Hepatocyte (in vitro differentiated cells): ENCODE measurements at regions not wholly inside any gene's neighbourhood (a gene's known extent, or its start where the extent isn't known, plus 50 kb on each side); places are given as distances from the start of the nearest gene placed in this dataset.

Source experiments
- DNase-seq: peaks from one replicate; pipeline ENCODE4 v3.0.0-alpha.2; 2016; ENCODE audit warnings: low spot score
- H2AFZ ChIP-seq: fragments of 200-600 bp; sonication (generic); 2 replicates; pipeline ENCODE4 v1.6.0; 2016; ENCODE audit warnings: antibody characterized with exemption, mild to moderate bottlenecking
- H3K27ac ChIP-seq: fragments of 200-600 bp; sonication (generic); 2 replicates; pipeline ENCODE4 v1.5.1; 2016; ENCODE audit warnings: mild to moderate bottlenecking
- H3K27me3 ChIP-seq: fragments of 200-600 bp; sonication (generic); 2 replicates; pipeline ENCODE4 v1.6.1; 2016
- H3K36me3 ChIP-seq: fragments of 200-600 bp; sonication (generic); replicated peaks from 2 replicates; pipeline ENCODE4 v1.5.1; 2016; ENCODE audit warnings: low read depth; ENCODE audit not compliant: insufficient read depth
- H3K4me1 ChIP-seq: fragments of 200-600 bp; sonication (generic); 2 replicates; pipeline ENCODE4 v1.5.1; 2016; ENCODE audit warnings: mild to moderate bottlenecking, moderate library complexity; ENCODE audit not compliant: insufficient read depth
- H3K4me2 ChIP-seq: fragments of 200-600 bp; sonication (generic); 2 replicates; pipeline ENCODE4 v1.6.0; 2016
- H3K4me3 ChIP-seq: fragments of 200-600 bp; sonication (generic); 2 replicates; pipeline ENCODE4 v1.5.1; 2016; ENCODE audit warnings: mild to moderate bottlenecking
- H3K79me2 ChIP-seq: fragments of 200-600 bp; sonication (generic); 2 replicates; pipeline ENCODE4 v1.6.0; 2017; ENCODE audit warnings: mild to moderate bottlenecking
- H3K9me2 ChIP-seq: fragments of 200-600 bp; sonication (generic); replicated peaks from 2 replicates; pipeline ENCODE4 v1.6.0; 2017; ENCODE audit warnings: mild to moderate bottlenecking; ENCODE audit not compliant: insufficient read depth
- H3K9me3 ChIP-seq: fragments of 200-600 bp; sonication (generic); 2 replicates; pipeline ENCODE4 v1.5.1; 2016; ENCODE audit warnings: low read depth, mild to moderate bottlenecking
- H4K20me1 ChIP-seq: fragments of 200-600 bp; sonication (generic); 2 replicates; pipeline ENCODE4 v1.6.0; 2016; ENCODE audit warnings: mild to moderate bottlenecking; ENCODE audit not compliant: insufficient read depth, poor library complexity, severe bottlenecking
- EZH2 ChIP-seq: fragments of 200-600 bp; sonication (generic); IDR thresholded peaks from 2 replicates; pipeline ENCODE4 v1.6.1; 2016; ENCODE audit warnings: antibody characterized with exemption, mild to moderate bottlenecking, borderline replicate concordance
- EZH2phosphoT487 ChIP-seq: fragments of 200-600 bp; sonication (generic); IDR thresholded peaks from one replicate; pipeline ENCODE4 v1.6.1; 2018; ENCODE audit warnings: antibody characterized with exemption, mild to moderate bottlenecking, low read depth, moderate library complexity; ENCODE audit not compliant: unreplicated experiment, severe bottlenecking
- WGBS: methylation state at CpG from one replicate; pipeline ENCODE4 v1.1.6; 2016; ENCODE audit warnings: low lambda C conversion rate; ENCODE audit errors: missing lambda C conversion rate; 5-methylcytosine and 5-hydroxymethylcytosine counted together
- TF ChIP-seq, protein P1 (sequence below): fragments of 200-600 bp; sonication (generic); IDR thresholded peaks from 2 replicates; pipeline ENCODE4 v1.5.1; 2016; ENCODE audit warnings: antibody characterized with exemption, mild to moderate bottlenecking; ENCODE audit not compliant: poor library complexity

- TF ChIP-seq EZH2 (no peak), EZH2phosphoT487 (no peak)
- no peaks in the 10 kb centered on the region for H3K9me2 ChIP-seq
- no peaks in the 10 kb centered on the region for H3K36me3 ChIP-seq
- no peaks in the 10 kb centered on the region for H4K20me1 ChIP-seq
- H3K27ac ChIP-seq, result no peak overlapping the region
- H3K9me3 ChIP-seq, result no peaks in the 10 kb centered on the region
- H3K79me2 ChIP-seq, result no peaks in the 10 kb centered on the region
- no peak for DNase-seq
- no peak overlapping the region for H2AFZ ChIP-seq
- H3K27me3 ChIP-seq, result no peaks in the 10 kb centered on the region
- no peak overlapping the region for H3K4me2 ChIP-seq
- no peak overlapping the region for H3K4me3 ChIP-seq
- H3K4me1 ChIP-seq, result no peaks in the 10 kb centered on the region
Observed at GRCh38 chr20:42005211-42005610, 387.0 kb upstream of the CHD6 start.

DNA sequence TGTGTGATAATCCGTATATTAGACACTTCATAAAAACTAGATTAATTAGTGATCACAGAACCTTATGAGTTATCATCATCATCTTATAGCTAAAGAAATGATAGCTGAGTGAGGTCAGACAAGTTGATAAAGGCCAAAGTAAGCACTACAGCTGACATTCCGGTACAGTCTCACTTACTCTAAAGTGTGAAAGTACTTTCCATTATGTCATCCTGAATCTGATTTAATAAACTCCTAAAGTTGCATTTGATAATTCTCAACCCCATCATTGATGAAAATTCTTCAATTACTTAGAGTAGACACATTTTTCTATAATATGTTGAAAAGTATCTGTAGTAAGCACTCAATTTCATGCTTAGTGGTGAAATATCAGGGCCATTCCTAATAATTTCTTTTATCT lies 385.2 kb upstream of the CHD6 start:
- no peaks in the 10 kb centered on the region for H3K9me3 ChIP-seq
- H3K27me3 ChIP-seq, result no peaks in the 10 kb centered on the region
- DNase-seq, result no peak
- H3K79me2 ChIP-seq, result no peaks in the 10 kb centered on the region
- H3K4me3 ChIP-seq, result no peak overlapping the region
- no peak overlapping the region for H3K27ac ChIP-seq
- no peak overlapping the region for H3K4me2 ChIP-seq
- no peaks in the 10 kb centered on the region for H3K4me1 ChIP-seq
- no peaks in the 10 kb centered on the region for H3K9me2 ChIP-seq
- TF ChIP-seq EZH2 (no peak), EZH2phosphoT487 (no peak)
- H3K36me3 ChIP-seq, result no peaks in the 10 kb centered on the region
- no peak overlapping the region for H2AFZ ChIP-seq
- H4K20me1 ChIP-seq, result no peaks in the 10 kb centered on the region
- WGBS, result 90% methylated on average over 2 of the region's 2 CpGs

- 97% methylated on average over 75 of the region's 92 CpGs for WGBS
Observed at GRCh38 chr20:41998539-41999341, 380.6 kb upstream of the CHD6 start.

DNA sequence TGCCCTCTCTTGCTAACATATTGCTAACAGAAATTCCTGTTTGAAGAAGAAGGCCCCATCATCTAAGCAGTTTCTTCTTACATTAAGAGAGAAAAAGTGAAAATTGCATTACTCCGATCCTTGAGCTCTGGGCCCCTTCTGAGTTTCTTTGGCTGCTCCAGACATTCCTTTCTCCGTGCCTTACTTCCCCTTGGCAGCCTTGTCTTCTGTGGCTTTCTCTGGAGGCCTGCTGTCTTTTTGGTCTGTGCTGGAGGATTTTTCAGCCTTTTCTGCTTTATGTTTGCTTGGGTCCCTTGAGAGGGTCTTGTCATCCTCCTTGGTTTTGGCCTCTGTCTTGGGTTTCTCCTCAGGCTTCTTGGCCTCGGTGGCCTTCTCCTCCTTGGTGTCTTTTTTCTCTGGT lies 378.8 kb upstream of the CHD6 start:
- no peak overlapping the region for H3K4me2 ChIP-seq
- no peaks in the 10 kb centered on the region for H3K9me2 ChIP-seq
- H3K79me2 ChIP-seq, result no peaks in the 10 kb centered on the region
- H3K4me1 ChIP-seq, result no peaks in the 10 kb centered on the region
- no peaks in the 10 kb centered on the region for H4K20me1 ChIP-seq
- no peaks in the 10 kb centered on the region for H3K36me3 ChIP-seq
- H3K9me3 ChIP-seq, result no peaks in the 10 kb centered on the region
- 92% methylated on average over 3 of the region's 3 CpGs for WGBS
- DNase-seq, result no peak
- H3K4me3 ChIP-seq, result no peak overlapping the region
- H3K27ac ChIP-seq, result no peak overlapping the region
- no peak for TF ChIP-seq EZH2phosphoT487
- TF ChIP-seq, protein P1, sequence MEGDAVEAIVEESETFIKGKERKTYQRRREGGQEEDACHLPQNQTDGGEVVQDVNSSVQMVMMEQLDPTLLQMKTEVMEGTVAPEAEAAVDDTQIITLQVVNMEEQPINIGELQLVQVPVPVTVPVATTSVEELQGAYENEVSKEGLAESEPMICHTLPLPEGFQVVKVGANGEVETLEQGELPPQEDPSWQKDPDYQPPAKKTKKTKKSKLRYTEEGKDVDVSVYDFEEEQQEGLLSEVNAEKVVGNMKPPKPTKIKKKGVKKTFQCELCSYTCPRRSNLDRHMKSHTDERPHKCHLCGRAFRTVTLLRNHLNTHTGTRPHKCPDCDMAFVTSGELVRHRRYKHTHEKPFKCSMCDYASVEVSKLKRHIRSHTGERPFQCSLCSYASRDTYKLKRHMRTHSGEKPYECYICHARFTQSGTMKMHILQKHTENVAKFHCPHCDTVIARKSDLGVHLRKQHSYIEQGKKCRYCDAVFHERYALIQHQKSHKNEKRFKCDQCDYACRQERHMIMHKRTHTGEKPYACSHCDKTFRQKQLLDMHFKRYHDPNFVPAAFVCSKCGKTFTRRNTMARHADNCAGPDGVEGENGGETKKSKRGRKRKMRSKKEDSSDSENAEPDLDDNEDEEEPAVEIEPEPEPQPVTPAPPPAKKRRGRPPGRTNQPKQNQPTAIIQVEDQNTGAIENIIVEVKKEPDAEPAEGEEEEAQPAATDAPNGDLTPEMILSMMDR, result no peak
- no peak for TF ChIP-seq EZH2
- no peaks in the 10 kb centered on the region for H3K27me3 ChIP-seq
- no peak overlapping the region for H2AFZ ChIP-seq

More at GRCh38 chr20:41998539-41999341, 380.6 kb upstream of the CHD6 start:
- Histone ChIP-seq H3K4me2 (no peak overlapping the region), H3K4me1 (no peaks in the 10 kb centered on the region), H2AFZ (no peak overlapping the region), H3K27me3 (no peaks in the 10 kb centered on the region), H3K27ac (no peak overlapping the region), H3K79me2 (no peaks in the 10 kb centered on the region), H3K9me2 (no peaks in the 10 kb centered on the region), H3K36me3 (no peaks in the 10 kb centered on the region), H4K20me1 (no peaks in the 10 kb centered on the region), H3K9me3 (no peaks in the 10 kb centered on the region), H3K4me3 (no peak overlapping the region)
- TF ChIP-seq, protein P1, result no peak
- TF ChIP-seq EZH2phosphoT487 (no peak), EZH2 (no peak)
- DNase-seq, result no peak
